NCI-H774 (cell line): ENCODE measurements at regions not wholly inside any gene's neighbourhood (a gene's known extent, or its start where the extent isn't known, plus 50 kb on each side); places are given as distances from the start of the nearest gene placed in this dataset.

ENCODE experiments used
- DNase-seq: peaks from one replicate; lab custom pipeline; 2025; lab: John Stamatoyannopoulos, UW

- no peak for DNase-seq
Observed at GRCh38 chr7:31456646-31457368, 57.1 kb upstream of the ITPRID1 start.

DNA sequence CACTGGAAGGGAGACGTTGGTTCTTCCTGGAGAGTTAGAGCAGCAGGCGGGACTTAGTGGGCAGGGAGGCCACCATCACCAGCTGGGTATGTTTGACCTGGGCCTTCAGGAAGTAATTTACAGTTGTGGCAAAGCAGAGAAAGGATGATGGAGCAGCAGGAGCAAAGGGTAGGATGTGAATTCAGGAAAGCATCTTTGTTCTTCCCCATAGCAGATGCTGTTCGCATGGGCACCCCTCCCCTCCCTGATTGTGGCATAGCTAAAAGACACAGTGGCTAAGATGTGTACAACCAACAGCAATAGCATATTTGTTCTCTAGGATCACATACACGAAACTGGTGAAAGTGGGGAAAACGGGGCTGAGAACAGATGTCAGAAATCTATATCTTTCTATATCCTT lies 56.3 kb upstream of the ITPRID1 start:
- DNase-seq = no peak

GRCh38 chr7:31458203-31458602 lies 55.7 kb upstream of the ITPRID1 start:
- no peak for DNase-seq

- no peak for DNase-seq
Observed at GRCh38 chr7:31462636-31463035, 51.3 kb upstream of the ITPRID1 start.
